ENCODE measurements at regions not wholly inside any gene's neighbourhood (a gene's known extent, or its start where the extent isn't known, plus 50 kb on each side); places are given as distances from the start of the nearest gene placed in this dataset.
A peak's percentile ranks its signal among the peaks of the same experiment; 100 is the strongest.
"Not testable (repeated sequence)": the region's sequence is repeated elsewhere in the genome, so short reads cannot be mapped to it uniquely, and the experiment has no call there.

DNA sequence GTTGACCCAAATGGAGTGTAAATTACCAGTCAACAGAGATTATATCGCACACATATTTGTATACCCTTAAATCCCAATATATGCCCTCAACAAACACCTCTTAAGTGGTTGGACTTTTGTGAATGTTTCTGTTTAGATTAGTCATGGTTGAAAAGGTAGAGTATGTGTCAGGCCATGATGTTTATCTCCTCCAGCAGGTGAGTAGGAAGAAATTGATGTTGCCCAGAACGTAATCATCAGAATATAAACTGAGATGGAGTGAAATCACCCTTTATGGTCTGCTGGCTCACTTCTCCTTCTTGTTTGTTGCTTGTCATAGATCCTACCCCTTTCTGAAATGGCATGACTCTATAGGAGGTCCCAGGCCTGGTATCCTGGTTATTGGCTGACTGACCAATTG, 431.8 kb downstream of the ETS1 start:
- DNase-seq: no peak
- H3K9me3 Mint-ChIP-seq: no peaks in the 10 kb centered on the region
- ATAC-seq: no peak
- no peaks in the 10 kb centered on the region for H3K36me3 Mint-ChIP-seq
- POLR2A ChIA-PET: no interaction called here
- H3K4me3 Mint-ChIP-seq: no peak overlapping the region
- H3K27me3 Mint-ChIP-seq: peaks cover 0 to 2% (median 0%) of the 10 kb centered on the region in 5 donors
- H3K27ac Mint-ChIP-seq: no peak overlapping the region
- H3K4me1 Mint-ChIP-seq: peaks cover 0 to 7% (median 3%) of the 10 kb centered on the region in 4 donors

DNA sequence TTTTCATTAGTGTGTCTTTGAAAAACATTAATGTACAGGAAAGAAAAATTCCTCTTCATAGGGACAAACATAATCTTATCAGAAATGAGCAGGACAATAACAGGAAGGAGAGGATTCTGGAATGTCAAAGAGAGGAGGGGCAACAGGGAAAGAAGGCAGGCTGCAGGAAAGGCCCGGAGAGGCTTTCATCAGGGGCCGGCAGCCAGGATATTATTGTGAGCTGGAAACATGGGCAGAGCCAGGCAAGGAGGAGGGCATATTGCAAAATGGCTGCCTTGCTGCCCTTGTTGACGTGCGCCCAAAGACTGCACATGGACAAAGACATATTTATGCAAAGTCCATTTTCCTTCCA, 433.7 kb downstream of the ETS1 start:
- no peak for ATAC-seq
- Mint-ChIP-seq H3K27ac (no peak overlapping the region), H3K9me3 (no peaks in the 10 kb centered on the region)

DNA sequence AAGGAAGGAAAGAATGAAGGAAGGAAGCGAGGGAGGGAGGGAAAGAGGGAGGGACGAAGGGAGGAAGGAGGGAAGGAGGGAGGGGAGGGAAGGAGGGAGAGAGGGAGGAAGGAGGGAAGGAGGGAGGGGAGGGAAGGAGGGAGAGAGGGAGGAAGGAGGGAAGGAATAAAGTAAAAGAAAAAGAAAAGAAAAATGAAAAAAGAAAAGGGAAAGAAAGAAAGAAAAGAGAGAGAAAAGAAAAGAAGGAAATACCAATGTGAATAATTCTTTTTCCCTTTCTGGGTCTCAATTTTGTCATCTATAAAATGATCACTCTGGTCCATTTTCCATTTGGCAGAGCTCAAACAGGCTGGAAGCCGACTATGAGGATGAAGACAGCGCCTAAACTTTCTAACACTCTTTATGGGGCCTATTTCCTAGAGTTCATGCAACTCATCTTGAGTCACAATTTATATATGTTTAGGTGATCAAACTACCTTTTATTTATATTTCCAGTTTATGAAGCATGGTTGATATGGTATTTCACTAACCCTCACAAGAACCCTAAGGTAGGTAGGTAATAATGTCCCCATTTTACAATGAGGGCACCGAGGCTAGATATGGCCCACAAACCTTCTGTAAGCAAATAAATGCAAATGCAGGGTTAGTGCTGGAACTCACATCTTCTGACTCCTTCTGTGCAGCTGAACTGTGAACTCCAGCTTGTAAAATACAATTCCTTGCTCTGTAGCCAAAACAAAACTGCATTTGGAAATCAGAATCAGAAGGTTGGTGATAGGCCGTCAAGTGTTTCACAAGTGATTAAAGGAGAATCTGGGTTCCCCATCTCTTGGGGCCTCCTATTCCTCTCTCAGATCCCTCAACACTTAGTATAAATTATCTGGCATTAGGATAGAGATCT, 434.3 kb downstream of the ETS1 start:
- DNase-seq (no peak), ATAC-seq (no peak)
- Mint-ChIP-seq H3K9me3 (no peaks in the 10 kb centered on the region), H3K4me3 (no peak overlapping the region), H3K27me3 (peaks cover 0 to 2% (median 0%) of the 10 kb centered on the region in 5 donors), H3K27ac (no peak overlapping the region), H3K4me1 (peaks cover 0 to 7% (median 3%) of the 10 kb centered on the region in 4 donors), H3K36me3 (no peaks in the 10 kb centered on the region)
- POLR2A ChIA-PET: no interaction called here

More for the DNA sequence above, 433.7 kb downstream of the ETS1 start:
- Mint-ChIP-seq H3K4me3 (no peak overlapping the region), H3K36me3 (no peaks in the 10 kb centered on the region), H3K4me1 (peaks cover 0 to 7% (median 3%) of the 10 kb centered on the region in 4 donors), H3K27me3 (peaks cover 0 to 2% (median 0%) of the 10 kb centered on the region in 5 donors)
- DNase-seq: no peak
- POLR2A ChIA-PET: no interaction called here

DNA sequence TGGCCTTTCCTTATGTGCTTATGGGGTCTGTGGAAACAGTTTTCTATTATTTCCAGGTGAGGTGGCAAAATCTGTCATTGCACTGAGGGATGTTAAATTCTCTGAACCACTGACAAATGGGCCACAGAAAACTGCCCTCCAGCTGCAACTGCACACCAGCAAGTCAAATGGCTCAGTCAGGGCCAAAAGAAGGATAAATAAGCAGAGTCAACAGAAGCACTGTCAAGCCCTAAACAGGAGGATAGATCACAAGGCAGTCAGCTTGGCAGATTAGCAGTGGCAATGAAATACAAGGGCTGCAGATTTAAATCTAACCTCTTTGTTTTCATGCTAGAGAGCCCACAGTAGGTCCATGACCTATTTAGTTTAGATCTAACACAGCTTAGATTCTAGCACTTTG, 435.6 kb downstream of the ETS1 start:
- H3K4me3 Mint-ChIP-seq: no peak overlapping the region
- DNase-seq (no peak), ATAC-seq (no peak)
- H3K9me3 Mint-ChIP-seq: no peaks in the 10 kb centered on the region
- H3K27ac Mint-ChIP-seq: no peak overlapping the region
- no peaks in the 10 kb centered on the region for H3K36me3 Mint-ChIP-seq
- POLR2A ChIA-PET: no interaction called here
- H3K4me1 Mint-ChIP-seq: no peaks in the 10 kb centered on the region
- no peaks in the 10 kb centered on the region for H3K27me3 Mint-ChIP-seq

DNA sequence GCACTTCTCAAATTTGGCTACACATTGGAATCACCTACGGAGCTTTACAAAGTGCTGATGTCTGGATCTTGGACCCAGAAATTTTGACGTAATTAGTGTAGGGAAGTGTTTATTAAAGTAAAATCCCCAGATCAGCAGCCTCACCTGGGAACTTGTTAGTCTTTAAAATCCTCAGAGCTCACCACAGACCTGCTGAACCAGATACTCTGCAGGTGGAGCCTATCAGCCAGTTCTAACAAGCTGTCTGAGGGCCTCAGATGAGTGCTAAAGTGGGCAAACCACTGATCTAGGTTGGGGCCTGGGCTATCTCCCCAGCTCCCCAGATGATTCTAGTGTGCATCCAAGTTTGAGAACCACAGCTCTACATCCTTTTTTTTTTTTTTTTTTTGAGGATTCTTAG, 436.0 kb downstream of the ETS1 start:
- H3K9me3 Mint-ChIP-seq: no peaks in the 10 kb centered on the region
- DNase-seq (no peak), ATAC-seq (no peak)
- peaks cover 0 to 1% (median 0%) of the 10 kb centered on the region in 4 donors for H3K4me1 Mint-ChIP-seq
- no peak overlapping the region for H3K4me3 Mint-ChIP-seq
- POLR2A ChIA-PET: interaction anchor here (1.1 kb wide), 1 partner anchor 114 kb away, joined by 3 read pairs; no protein-coding TSS in a partner anchor
- H3K27me3 Mint-ChIP-seq: no peaks in the 10 kb centered on the region
- H3K36me3 Mint-ChIP-seq: no peaks in the 10 kb centered on the region
- no peak overlapping the region for H3K27ac Mint-ChIP-seq

DNA sequence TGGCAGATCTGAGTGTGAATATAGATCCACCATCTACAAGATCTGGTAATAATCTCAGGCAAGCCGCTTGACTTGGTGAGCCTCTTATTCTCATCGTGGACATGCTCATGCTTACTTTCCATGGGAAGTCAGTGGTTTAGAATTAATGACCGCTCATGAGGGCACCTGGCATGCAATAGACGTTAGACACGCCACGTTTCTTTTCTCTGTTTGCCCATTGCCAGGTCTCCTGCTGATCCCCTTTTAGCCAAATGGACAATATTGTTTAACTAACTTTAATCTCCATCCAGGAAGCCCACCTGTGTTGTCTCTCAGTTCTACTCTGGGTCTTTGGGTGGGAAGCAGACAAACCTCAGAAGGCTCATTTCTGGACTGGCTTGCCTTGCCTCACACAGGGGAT, 439.1 kb downstream of the ETS1 start:
- DNase-seq (no peak), ATAC-seq (no peak)
- POLR2A ChIA-PET: interaction anchor here (2.7 kb wide), 1 partner anchor 9 kb away, joined by 10 read pairs; no protein-coding TSS in a partner anchor
- Mint-ChIP-seq H3K4me1 (peaks cover 0 to 3% (median under 1%) of the 10 kb centered on the region in 4 donors), H3K27ac (no peak overlapping the region), H3K27me3 (no peaks in the 10 kb centered on the region), H3K36me3 (no peaks in the 10 kb centered on the region), H3K9me3 (peaks cover 0 to 1% (median 0%) of the 10 kb centered on the region in 9 donors), H3K4me3 (no peak overlapping the region)

DNA sequence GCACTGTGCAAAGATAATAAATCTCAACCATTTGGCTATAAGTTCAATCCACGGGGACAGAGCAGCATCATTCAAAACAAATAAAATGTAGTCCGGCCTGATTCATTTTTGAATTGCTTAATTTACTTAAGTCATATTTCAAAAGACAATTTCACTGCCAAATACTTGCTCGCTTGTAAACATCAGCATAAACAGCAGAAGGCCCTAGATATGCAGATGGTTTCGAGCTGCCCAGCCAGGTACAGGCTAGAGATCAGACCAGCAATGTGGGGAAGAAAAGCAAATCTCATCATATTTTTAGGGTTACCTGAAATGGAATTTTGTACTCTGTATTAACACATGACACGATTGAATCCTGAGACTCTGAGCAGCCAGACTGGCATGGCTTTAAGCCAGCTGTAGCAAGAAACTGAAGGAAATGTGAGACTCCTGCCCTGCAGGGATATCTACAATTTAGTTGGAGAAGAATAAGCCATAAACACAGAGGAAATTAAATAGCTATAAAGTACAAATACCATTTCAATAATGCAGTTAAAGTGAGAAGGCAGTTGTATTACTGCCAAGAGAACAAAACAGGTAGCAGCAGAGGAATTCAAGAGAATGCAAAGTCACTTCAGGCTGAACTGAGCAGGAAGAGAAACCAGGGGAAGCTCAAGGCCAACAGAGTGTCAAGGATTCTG, 440.3 kb downstream of the ETS1 start:
- POLR2A ChIA-PET: interaction anchor here (2.7 kb wide), 1 partner anchor 10 kb away, joined by 10 read pairs; no protein-coding TSS in a partner anchor
- ATAC-seq: no peak

DNA sequence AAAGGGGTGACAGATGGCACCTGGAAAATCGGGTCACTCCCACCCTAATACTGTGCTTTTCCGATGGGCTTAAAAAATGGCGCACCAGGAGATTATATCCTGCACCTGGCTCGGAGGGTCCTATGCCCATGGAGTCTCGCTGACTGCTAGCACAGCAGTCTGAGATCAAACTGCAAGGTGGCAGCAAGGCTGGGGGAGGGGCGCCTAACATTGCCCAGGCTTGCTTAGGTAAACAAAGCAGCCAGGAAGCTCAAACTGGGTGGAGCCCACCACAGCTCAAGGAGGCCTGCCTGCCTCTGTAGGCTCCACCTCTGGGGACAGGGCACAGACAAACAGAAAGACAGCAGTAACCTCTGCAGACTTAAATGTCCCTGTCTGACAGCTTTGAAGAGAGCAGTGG, 447.1 kb downstream of the ETS1 start:
- H3K36me3 Mint-ChIP-seq, ATAC-seq, H3K27me3 Mint-ChIP-seq, H3K27ac Mint-ChIP-seq, POLR2A ChIA-PET, H3K4me3 Mint-ChIP-seq: not testable (repeated sequence)
- Mint-ChIP-seq H3K9me3 (peaks cover 0 to 16% (median 11%) of the 10 kb centered on the region in 9 donors), H3K4me1 (peaks cover 2 to 11% (median 6%) of the 10 kb centered on the region in 4 donors)
- peak in 1 of 10 donors; percentile 5 for DNase-seq

More for the DNA sequence above, 440.3 kb downstream of the ETS1 start:
- Mint-ChIP-seq H3K9me3 (peaks cover 0 to 7% (median 0%) of the 10 kb centered on the region in 9 donors), H3K4me1 (peaks cover 0 to 3% (median under 1%) of the 10 kb centered on the region in 4 donors), H3K36me3 (no peaks in the 10 kb centered on the region), H3K27ac (peak overlapping the region in 1 of 10 donors; percentile 12), H3K4me3 (no peak overlapping the region), H3K27me3 (no peaks in the 10 kb centered on the region)
- no peak for DNase-seq

DNA sequence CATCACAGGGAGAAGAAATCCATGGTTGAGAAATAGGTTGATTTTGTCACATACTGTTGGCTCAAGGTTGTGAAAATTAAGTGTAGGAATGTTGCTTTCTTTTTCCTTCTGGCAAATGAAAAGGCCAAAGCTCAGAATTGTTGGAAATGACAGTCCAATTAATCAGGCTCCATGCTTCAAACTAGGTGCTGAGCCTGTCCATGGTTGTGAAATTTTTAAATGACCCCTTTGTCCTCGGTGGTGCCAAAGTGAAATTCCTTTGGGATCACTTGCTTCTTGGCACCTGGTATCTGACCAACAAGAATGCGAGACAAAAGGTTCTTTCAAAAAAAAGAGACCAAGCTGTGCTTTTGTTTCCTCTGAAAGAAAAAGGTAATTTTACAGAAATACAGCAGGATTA, 451.9 kb downstream of the ETS1 start:
- H3K27me3 Mint-ChIP-seq: no peaks in the 10 kb centered on the region
- ATAC-seq (no peak), DNase-seq (no peak)
- peaks cover 0 to 10% (median 0%) of the 10 kb centered on the region in 3 donors for H3K36me3 Mint-ChIP-seq
- H3K9me3 Mint-ChIP-seq: peaks cover 0 to 13% (median 8%) of the 10 kb centered on the region in 9 donors
- peaks cover 2 to 11% (median 6%) of the 10 kb centered on the region in 4 donors for H3K4me1 Mint-ChIP-seq
- no peak overlapping the region for H3K27ac Mint-ChIP-seq
- no peak overlapping the region for H3K4me3 Mint-ChIP-seq
- POLR2A ChIA-PET: no interaction called here

DNA sequence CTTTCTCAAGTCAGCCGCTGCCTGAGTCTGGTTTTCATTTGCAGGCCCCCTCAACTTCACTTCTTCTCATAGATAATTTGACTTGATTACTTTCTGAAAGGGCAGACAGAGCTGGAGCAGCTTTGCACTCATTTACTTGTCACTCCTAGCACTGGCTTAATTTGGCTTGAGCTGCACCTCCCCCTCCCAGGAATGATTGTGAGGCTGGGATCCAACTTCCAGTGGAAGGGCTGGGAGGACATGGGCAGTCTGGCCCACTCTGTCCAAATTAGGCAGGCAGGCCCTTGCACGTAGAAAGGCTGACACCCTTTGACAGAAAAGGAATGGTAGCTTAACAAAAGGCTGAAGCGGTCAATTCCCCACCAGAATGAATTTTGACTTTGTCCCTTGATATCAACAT, 453.9 kb downstream of the ETS1 start:
- DNase-seq (no peak), ATAC-seq (no peak)
- no peak overlapping the region for H3K27ac Mint-ChIP-seq
- no peaks in the 10 kb centered on the region for H3K36me3 Mint-ChIP-seq
- no peaks in the 10 kb centered on the region for H3K9me3 Mint-ChIP-seq
- H3K4me3 Mint-ChIP-seq: no peak overlapping the region
- no peaks in the 10 kb centered on the region for H3K27me3 Mint-ChIP-seq
- POLR2A ChIA-PET: no interaction called here
- peaks cover 0 to 4% (median 0%) of the 10 kb centered on the region in 4 donors for H3K4me1 Mint-ChIP-seq

DNA sequence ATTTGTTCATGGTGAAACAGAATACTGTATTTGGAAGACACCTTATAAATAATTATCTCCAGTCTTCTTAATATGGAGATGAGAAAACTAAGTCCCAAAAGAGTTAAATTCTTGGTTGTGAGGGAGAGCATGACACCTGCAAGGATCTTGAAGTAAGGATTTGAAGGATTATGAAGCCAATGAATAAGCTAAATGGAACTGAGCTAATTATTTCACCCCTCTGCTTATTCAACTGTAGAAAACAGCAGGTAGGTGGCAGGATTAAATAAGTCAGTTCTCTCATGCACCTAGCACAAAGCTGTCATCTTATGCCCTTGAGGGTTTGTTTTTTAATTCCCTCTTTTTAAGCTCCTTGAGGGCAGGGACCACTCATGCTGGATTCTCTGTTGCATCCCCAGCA, 457.3 kb downstream of the ETS1 start:
- no peak for DNase-seq
- H3K4me3 Mint-ChIP-seq: no peak overlapping the region
- H3K36me3 Mint-ChIP-seq: no peaks in the 10 kb centered on the region
- H3K4me1 Mint-ChIP-seq: peaks cover 0 to 4% (median 0%) of the 10 kb centered on the region in 4 donors
- no peak for ATAC-seq
- peak overlapping the region in 1 of 10 donors; percentile 66 for H3K27ac Mint-ChIP-seq
- no peaks in the 10 kb centered on the region for H3K27me3 Mint-ChIP-seq
- POLR2A ChIA-PET: no interaction called here
- H3K9me3 Mint-ChIP-seq: no peaks in the 10 kb centered on the region

DNA sequence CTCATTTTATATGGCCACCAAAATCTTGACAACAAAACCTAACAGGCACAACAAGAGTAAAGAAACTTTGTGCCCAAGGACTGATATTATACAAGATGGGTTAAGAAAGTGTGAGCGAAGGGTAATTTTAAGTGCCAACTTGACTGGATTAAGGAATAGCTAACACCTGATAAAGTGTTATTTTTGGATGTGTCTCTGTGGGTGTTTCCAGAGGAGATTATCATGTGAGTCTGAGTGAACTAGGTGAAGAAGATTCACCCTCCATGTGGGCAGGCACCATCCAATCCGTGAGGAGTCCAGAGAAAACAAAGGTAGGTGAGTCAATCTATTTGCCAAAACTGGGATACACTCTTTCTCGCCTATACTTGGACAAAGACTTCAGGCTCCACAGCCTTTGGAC, 461.6 kb downstream of the ETS1 start:
- DNase-seq (no peak), ATAC-seq (no peak)
- H3K36me3 Mint-ChIP-seq: no peaks in the 10 kb centered on the region
- H3K4me3 Mint-ChIP-seq: no peak overlapping the region
- no peaks in the 10 kb centered on the region for H3K9me3 Mint-ChIP-seq
- peaks cover 0 to 2% (median 0%) of the 10 kb centered on the region in 4 donors for H3K4me1 Mint-ChIP-seq
- H3K27me3 Mint-ChIP-seq: no peaks in the 10 kb centered on the region
- POLR2A ChIA-PET: no interaction called here
- H3K27ac Mint-ChIP-seq: peak overlapping the region in 1 of 10 donors; percentile 20

DNA sequence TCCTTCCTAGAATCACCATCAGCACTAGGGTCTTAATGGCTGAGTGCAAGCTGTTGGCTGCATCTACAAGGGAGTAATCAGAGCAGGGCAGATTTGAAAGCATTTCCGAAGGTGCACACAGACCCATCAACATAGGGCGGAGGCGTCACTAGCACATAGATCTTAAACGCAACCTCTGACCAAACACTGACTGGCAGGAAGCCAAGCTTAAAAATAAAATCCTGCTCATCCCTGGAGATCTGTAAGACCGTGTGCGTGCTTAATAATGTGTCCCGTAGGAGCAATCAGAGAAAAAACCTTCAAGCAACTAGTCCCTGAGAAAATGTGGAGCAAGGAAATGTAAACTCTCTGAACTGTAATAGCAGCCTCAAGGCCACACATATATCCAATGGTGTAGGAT, 470.5 kb downstream of the ETS1 start:
- H3K4me1 Mint-ChIP-seq: peaks cover 0 to 9% (median 3%) of the 10 kb centered on the region in 4 donors
- H3K36me3 Mint-ChIP-seq: peaks cover 0 to 2% (median 0%) of the 10 kb centered on the region in 3 donors
- no peak for ATAC-seq
- peaks cover 0 to 3% (median 0%) of the 10 kb centered on the region in 5 donors for H3K27me3 Mint-ChIP-seq
- POLR2A ChIA-PET: no interaction called here
- H3K27ac Mint-ChIP-seq: no peak overlapping the region
- no peak for DNase-seq
- H3K4me3 Mint-ChIP-seq: no peak overlapping the region
- peaks cover 0 to 7% (median 0%) of the 10 kb centered on the region in 9 donors for H3K9me3 Mint-ChIP-seq
